ENCODE measurements at regions not wholly inside any gene's neighbourhood (a gene's known extent, or its start where the extent isn't known, plus 50 kb on each side); places are given as distances from the start of the nearest gene placed in this dataset.

DNA sequence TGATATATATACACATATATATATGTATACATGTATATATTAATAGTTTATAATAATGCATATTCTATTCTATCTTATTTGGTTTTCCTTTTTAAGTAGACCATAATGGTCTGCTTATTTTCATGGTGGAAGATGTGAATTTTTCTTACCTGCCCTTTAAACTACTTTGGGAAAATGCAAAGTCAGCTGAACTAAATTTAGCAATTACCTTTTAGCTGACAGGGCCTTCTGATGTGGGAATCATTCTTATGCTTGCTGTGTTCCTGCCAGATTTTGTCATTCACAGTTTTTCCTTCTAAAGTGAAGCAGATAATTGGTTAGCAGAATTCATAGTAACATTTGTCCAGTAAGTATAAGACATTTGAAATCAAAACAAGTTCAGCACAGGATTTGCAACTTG lies 63.2 kb upstream of the SAMSN1 start:
- intact Hi-C loops (cut with DNase I), result no loop called here

GRCh38 chr21:14607262-14607661 lies 61.1 kb upstream of the SAMSN1 start:
- 97% methylated on average over 2 of the region's 2 CpGs for WGBS
- intact Hi-C loops (cut with DNase I), result no loop called here

More for the DNA sequence above, 63.2 kb upstream of the SAMSN1 start:
- H3K27me3 ChIP-seq (ENCODE audit: control insufficient read depth, insufficient read depth), result no peaks in the 10 kb centered on the region
- DNase-seq, result no peak
- no peak for ATAC-seq
- no peak overlapping the region for H3K4me3 ChIP-seq (ENCODE audit: low read length)
- H3K9me3 ChIP-seq (ENCODE audit: control insufficient read depth, low read length), result no peaks in the 10 kb centered on the region
- H3K4me1 ChIP-seq (ENCODE audit: control insufficient read depth, insufficient read depth, low read length), result no peaks in the 10 kb centered on the region
- no peak overlapping the region for H3K27ac ChIP-seq (ENCODE audit: low read length)

GRCh38 chr21:14603202-14603601 lies 57.1 kb upstream of the SAMSN1 start:
- Histone ChIP-seq H3K27me3 (ENCODE audit: control insufficient read depth, insufficient read depth) (no peaks in the 10 kb centered on the region), H3K4me3 (ENCODE audit: low read length) (no peak overlapping the region), H3K9me3 (ENCODE audit: control insufficient read depth, low read length) (no peaks in the 10 kb centered on the region), H3K27ac (ENCODE audit: low read length) (no peak overlapping the region), H3K4me1 (ENCODE audit: control insufficient read depth, insufficient read depth, low read length) (no peaks in the 10 kb centered on the region)
- 79% methylated on average over 2 of the region's 2 CpGs for WGBS
- ATAC-seq, result no peak
- intact Hi-C loops (cut with DNase I), result no loop called here
- no peak for DNase-seq

More at GRCh38 chr21:14607262-14607661, 61.1 kb upstream of the SAMSN1 start:
- DNase-seq, result no peak
- H3K27me3 ChIP-seq (ENCODE audit: control insufficient read depth, insufficient read depth), result no peaks in the 10 kb centered on the region
- H3K9me3 ChIP-seq (ENCODE audit: control insufficient read depth, low read length), result no peaks in the 10 kb centered on the region
- ATAC-seq, result no peak
- H3K4me3 ChIP-seq (ENCODE audit: low read length), result no peak overlapping the region
- no peak overlapping the region for H3K27ac ChIP-seq (ENCODE audit: low read length)
- H3K4me1 ChIP-seq (ENCODE audit: control insufficient read depth, insufficient read depth, low read length), result no peaks in the 10 kb centered on the region

DNA sequence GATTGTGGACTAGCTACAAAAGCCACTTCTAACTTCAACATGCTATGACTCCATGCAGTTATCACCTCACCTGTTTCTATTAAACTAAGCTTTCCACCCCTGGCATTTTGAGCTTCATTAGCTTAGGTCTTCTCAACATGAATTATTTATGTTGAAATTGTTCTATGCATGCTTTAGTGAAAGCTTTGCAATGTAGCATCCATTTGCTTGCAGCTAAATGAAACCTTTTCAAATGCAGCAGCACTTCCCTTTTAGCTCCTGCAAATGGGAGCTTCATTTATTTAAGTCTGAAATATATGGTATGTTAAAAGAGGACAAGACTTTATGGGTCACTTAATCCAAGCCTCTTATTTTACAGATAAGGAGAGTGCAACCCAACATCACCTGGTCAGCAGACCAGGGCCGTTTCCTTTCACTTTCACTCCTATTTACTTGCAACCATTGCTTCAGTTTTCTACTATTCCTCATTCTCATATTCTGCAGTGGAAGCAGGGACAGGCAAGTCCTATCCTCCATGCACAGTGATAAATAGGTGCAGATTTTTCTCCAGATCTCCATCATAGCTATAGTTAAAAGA lies 56.4 kb upstream of the SAMSN1 start:
- Histone ChIP-seq H3K4me1 (ENCODE audit: control insufficient read depth, insufficient read depth, low read length) (no peaks in the 10 kb centered on the region), H3K4me3 (ENCODE audit: low read length) (peak overlapping the region; percentile 25), H3K27me3 (ENCODE audit: control insufficient read depth, insufficient read depth) (no peaks in the 10 kb centered on the region), H3K9me3 (ENCODE audit: control insufficient read depth, low read length) (no peaks in the 10 kb centered on the region), H3K27ac (ENCODE audit: low read length) (no peak overlapping the region)
- DNase-seq (no peak), ATAC-seq (no peak)
- 33% methylated on average over 1 of the region's 1 CpG for WGBS
- intact Hi-C loops (cut with DNase I), result no loop called here

GRCh38 chr21:14600569-14601297 lies 54.6 kb upstream of the SAMSN1 start:
- ATAC-seq (no peak), DNase-seq (no peak)
- Histone ChIP-seq H3K27me3 (ENCODE audit: control insufficient read depth, insufficient read depth) (no peaks in the 10 kb centered on the region), H3K4me3 (ENCODE audit: low read length) (no peak overlapping the region), H3K9me3 (ENCODE audit: control insufficient read depth, low read length) (no peaks in the 10 kb centered on the region), H3K27ac (ENCODE audit: low read length) (no peak overlapping the region), H3K4me1 (ENCODE audit: control insufficient read depth, insufficient read depth, low read length) (no peaks in the 10 kb centered on the region)
- WGBS, result 37% methylated on average over 3 of the region's 3 CpGs
- intact Hi-C loops (cut with DNase I), result no loop called here

GRCh38 chr21:14598065-14598464 lies 52.0 kb upstream of the SAMSN1 start:
- no peak for DNase-seq
- no peak for ATAC-seq
- Histone ChIP-seq H3K4me3 (ENCODE audit: low read length) (no peak overlapping the region), H3K9me3 (ENCODE audit: control insufficient read depth, low read length) (no peaks in the 10 kb centered on the region), H3K27ac (ENCODE audit: low read length) (no peak overlapping the region), H3K27me3 (ENCODE audit: control insufficient read depth, insufficient read depth) (no peaks in the 10 kb centered on the region), H3K4me1 (ENCODE audit: control insufficient read depth, insufficient read depth, low read length) (no peaks in the 10 kb centered on the region)
- intact Hi-C loops (cut with DNase I), result no loop called here
